IMR-90 (cell line): ENCODE measurements at regions not wholly inside any gene's neighbourhood (a gene's known extent, or its start where the extent isn't known, plus 50 kb on each side); places are given as distances from the start of the nearest gene placed in this dataset.

Experiments used
- ATAC-seq: fragments of 200-7000 bp; cut with Tn5 transposase; 2 replicates; pipeline ENCODE4 v1.9.1; 2020; ENCODE audit warnings: low read depth, mild to moderate bottlenecking, moderate library complexity
- BruUV-seq: library from RNA; stranded (reverse); fragments of 400-500 nt; replicated peaks from 2 replicates; lab custom pipeline; 2021; lab: Mats Ljungman, UMichigan
- CTCF ChIA-PET: fragments of 300-600 bp; formaldehyde crosslinking; extraction: SDS; loops from one replicate; lab custom pipeline; 2021; ENCODE audit warnings: antibody characterized with exemption; lab: Yijun Ruan, JAX
- POLR2A ChIA-PET: fragments of 300-600 bp; sonication (Branson Sonifier 250); formaldehyde crosslinking; loops from one replicate; lab custom pipeline; 2022; ENCODE audit warnings: antibody characterized with exemption; ENCODE audit not compliant: unreplicated experiment; lab: Charles Lee
- DNase-seq: peaks from one replicate; pipeline ENCODE4 v3.0.0; 2013
- H2AFZ ChIP-seq: replicated peaks from 2 replicates; pipeline ENCODE3; 2013; ENCODE audit warnings: low read length, mild to moderate bottlenecking; ENCODE audit not compliant: poor library complexity
- H2AK5ac ChIP-seq: 2 replicates; pipeline ENCODE4 v1.6.1; 2013; ENCODE audit warnings: low read depth, low read length, inconsistent platforms
- H2AK9ac ChIP-seq: replicated peaks from 2 replicates; pipeline ENCODE3; 2013; ENCODE audit warnings: mild to moderate bottlenecking, low read depth, low read length, moderate library complexity; ENCODE audit not compliant: poor library complexity
- H2BK120ac ChIP-seq: 2 replicates; pipeline ENCODE4 v1.6.1; 2013; ENCODE audit warnings: low read depth, low read length, inconsistent platforms
- H2BK15ac ChIP-seq: 3 replicates; pipeline ENCODE4 v1.6.1; 2013; ENCODE audit warnings: low read depth, low read length, inconsistent platforms
- H2BK20ac ChIP-seq: 2 replicates; pipeline ENCODE4 v1.6.1; 2013; ENCODE audit warnings: low read depth, mild to moderate bottlenecking, inconsistent platforms, low read length, moderate library complexity
- H2BK5ac ChIP-seq: 2 replicates; pipeline ENCODE4 v1.6.1; 2013; ENCODE audit warnings: mild to moderate bottlenecking, low read depth, low read length, inconsistent platforms; ENCODE audit not compliant: poor library complexity, severe bottlenecking
- H3K14ac ChIP-seq: replicated peaks from 2 replicates; pipeline ENCODE4 v1.6.1; 2013; ENCODE audit warnings: low read depth, low read length, inconsistent platforms
- H3K18ac ChIP-seq: 2 replicates; pipeline ENCODE4 v1.6.1; 2013; ENCODE audit warnings: low read depth, low read length, control low read depth
- H3K23ac ChIP-seq: 2 replicates; pipeline ENCODE4 v1.6.1; 2013; ENCODE audit warnings: low read depth, low read length, inconsistent platforms
- H3K27ac ChIP-seq: 2 replicates; pipeline ENCODE4 v1.5.1; 2013; ENCODE audit warnings: mild to moderate bottlenecking, control low read depth, low read length; ENCODE audit not compliant: insufficient read depth
- H3K27me3 ChIP-seq: 2 replicates; pipeline ENCODE4 v1.6.1; 2013; ENCODE audit warnings: low read length; ENCODE audit not compliant: control insufficient read depth, insufficient read depth
- H3K36me3 ChIP-seq: 2 replicates; pipeline ENCODE4 v1.6.1; 2013; ENCODE audit warnings: low read length, mixed read lengths; ENCODE audit not compliant: control insufficient read depth, insufficient read depth
- H3K4ac ChIP-seq: 2 replicates; pipeline ENCODE4 v1.6.1; 2013; ENCODE audit warnings: low read depth, low read length, inconsistent platforms
- H3K4me1 ChIP-seq: 2 replicates; pipeline ENCODE4 v1.6.1; 2013; ENCODE audit warnings: low read length, mixed read lengths; ENCODE audit not compliant: control insufficient read depth, insufficient read depth
- H3K4me2 ChIP-seq: 2 replicates; pipeline ENCODE4 v1.6.1; 2013; ENCODE audit warnings: low read depth, mild to moderate bottlenecking, control low read depth, low read length, moderate library complexity
- H3K4me3 ChIP-seq: 2 replicates; pipeline ENCODE4 v1.5.1; 2013; ENCODE audit warnings: low read depth, mild to moderate bottlenecking, control low read depth, low read length, moderate library complexity; ENCODE audit not compliant: insufficient read depth
- H3K56ac ChIP-seq: 2 replicates; pipeline ENCODE4 v1.6.1; 2013; ENCODE audit warnings: low read length, inconsistent platforms; ENCODE audit not compliant: insufficient read depth; ENCODE audit errors: extremely low read depth
- H3K79me1 ChIP-seq, 2 experiments: 2 replicates each; pipeline ENCODE4 v1.6.1; 2013; ENCODE audit warnings: low read length in 2 of 2, inconsistent platforms in 1 of 2, low read depth in 1 of 2
- H3K9ac ChIP-seq: 2 replicates; pipeline ENCODE4 v1.6.1; 2013; ENCODE audit warnings: low read depth, low read length, control low read depth
- H3K9me1 ChIP-seq: 2 replicates; pipeline ENCODE4 v1.6.1; 2013; ENCODE audit warnings: low read length, inconsistent platforms; ENCODE audit not compliant: insufficient read depth
- H3K9me3 ChIP-seq: 2 replicates; pipeline ENCODE4 v1.6.1; 2013; ENCODE audit warnings: low read length; ENCODE audit not compliant: control insufficient read depth, insufficient read depth
- H4K20me1 ChIP-seq: 2 replicates; pipeline ENCODE4 v1.6.1; 2013; ENCODE audit warnings: low read length, inconsistent platforms; ENCODE audit not compliant: insufficient read depth
- H4K5ac ChIP-seq: 2 replicates; pipeline ENCODE4 v1.6.1; 2013; ENCODE audit warnings: mild to moderate bottlenecking, low read depth, low read length, control low read depth
- H4K8ac ChIP-seq, 2 experiments: 2 replicates each; pipeline ENCODE4 v1.6.1; 2013; ENCODE audit warnings: low read depth in 2 of 2, low read length in 2 of 2, control low read depth in 1 of 2, inconsistent platforms in 1 of 2
- H4K91ac ChIP-seq: 2 replicates; pipeline ENCODE4 v1.6.1; 2013; ENCODE audit warnings: low read depth, low read length, inconsistent platforms; ENCODE audit not compliant: insufficient read depth
- BHLHE40 ChIP-seq: fragments of 150-350 bp; IDR thresholded peaks from 2 replicates; pipeline ENCODE4 v1.6.1; 2016; ENCODE audit warnings: mild to moderate bottlenecking, low read depth, low read length
- CEBPB ChIP-seq: IDR thresholded peaks from 2 replicates; pipeline ENCODE4 v1.6.1; 2012; ENCODE audit warnings: low read depth, low read length, improper control_type of control experiment
- CHD1 ChIP-seq: IDR thresholded peaks from 2 replicates; pipeline ENCODE4 v1.6.1; 2012; ENCODE audit warnings: low read depth, low read length, improper control_type of control experiment
- CTCF ChIP-seq: conservative IDR thresholded peaks from 2 replicates; pipeline ENCODE4 v1.5.1; 2012; ENCODE audit warnings: mild to moderate bottlenecking, low read depth, low read length, improper control_type of control experiment
- ELK1 ChIP-seq: fragments of 150-350 bp; IDR thresholded peaks from 2 replicates; pipeline ENCODE4 v1.6.1; 2016; ENCODE audit warnings: low read depth, mild to moderate bottlenecking, low read length, moderate library complexity, borderline replicate concordance
- FOS ChIP-seq: fragments of 150-350 bp; IDR thresholded peaks from 2 replicates; pipeline ENCODE4 v1.6.1; 2016; ENCODE audit warnings: low read depth, low read length
- MAFK ChIP-seq: IDR thresholded peaks from 2 replicates; pipeline ENCODE4 v1.6.1; 2012; ENCODE audit warnings: low read depth, low read length, improper control_type of control experiment
- MAZ ChIP-seq: IDR thresholded peaks from 2 replicates; pipeline ENCODE4 v1.6.1; 2012; ENCODE audit warnings: low read depth, mild to moderate bottlenecking, low read length, improper control_type of control experiment, moderate library complexity, borderline replicate concordance
- MXI1 ChIP-seq: IDR thresholded peaks from 2 replicates; pipeline ENCODE4 v1.6.1; 2012; ENCODE audit warnings: low read depth, mild to moderate bottlenecking, low read length, moderate library complexity, borderline replicate concordance
- NFE2L2 ChIP-seq: fragments of 150-350 bp; IDR thresholded peaks from 2 replicates; pipeline ENCODE4 v1.6.1; 2016; ENCODE audit warnings: low read depth, mild to moderate bottlenecking, low read length
- POLR2A ChIP-seq: IDR thresholded peaks from 2 replicates; pipeline ENCODE4 v1.6.1; 2012; ENCODE audit warnings: mild to moderate bottlenecking, low read depth, low read length
- RAD21 ChIP-seq: IDR thresholded peaks from 2 replicates; pipeline ENCODE4 v1.6.1; 2012; ENCODE audit warnings: low read length, improper control_type of control experiment
- RCOR1 ChIP-seq: IDR thresholded peaks from 2 replicates; pipeline ENCODE4 v1.6.1; 2012; ENCODE audit warnings: mild to moderate bottlenecking, low read length, improper control_type of control experiment; ENCODE audit not compliant: insufficient replicate concordance
- RFX5 ChIP-seq: IDR thresholded peaks from 2 replicates; pipeline ENCODE4 v1.8.0; 2012; ENCODE audit warnings: low read depth, mild to moderate bottlenecking, low read length, moderate library complexity
- SMC3 ChIP-seq: fragments of 150-350 bp; IDR thresholded peaks from 2 replicates; pipeline ENCODE4 v1.6.1; 2016; ENCODE audit warnings: low read depth, mild to moderate bottlenecking, antibody characterized with exemption, low read length, moderate library complexity
- USF2 ChIP-seq: fragments of 150-350 bp; IDR thresholded peaks from 2 replicates; pipeline ENCODE4 v1.6.1; 2017; ENCODE audit warnings: mild to moderate bottlenecking, antibody characterized with exemption, low read length, low read depth
- WGBS, 2 experiments: methylation state at CpG; one replicate each; pipeline versions ENCODE4 v1.1.5 to v1.1.7; 2013; ENCODE audit warnings: missing lambda C conversion rate in 2 of 2; ENCODE audit not compliant: insufficient read length in 1 of 2; ENCODE audit errors: extremely low coverage in 2 of 2; 5-methylcytosine and 5-hydroxymethylcytosine counted together
- dilution Hi-C: fragments of 300-500 bp; cut with HindIII; formaldehyde crosslinking; loops from one replicate; pipeline ENCODE4 v1.14.3; 2018; ENCODE audit warnings: low sequenced_read_pairs; ENCODE audit not compliant: unreplicated experiment
- in situ Hi-C: fragments of 300-500 bp; cut with MboI; formaldehyde crosslinking; loops from 3 replicates; pipeline ENCODE4 v1.14.3; 2019; ENCODE audit warnings: low sequenced_read_pairs, inconsistent platforms, mixed read lengths
- intact Hi-C: fragments of 100-400 bp; cut with micrococcal nuclease; formaldehyde crosslinking; loops from 2 replicates; pipeline ENCODE4 v1.10.0; 2022

GRCh38 chr2:138928374-138929021 is 148.3 kb upstream of the NXPH2 start:
- no peak overlapping the region for H2AFZ ChIP-seq
- ChIA-PET POLR2A (no interaction called here), CTCF (no interaction called here)
- H2AK9ac ChIP-seq: no peak overlapping the region
- no peaks in the 10 kb centered on the region for H3K9me1 ChIP-seq
- dilution Hi-C loops: no loop called here
- H2AK5ac ChIP-seq: no peak overlapping the region
- 17% methylated on average over 1 of the region's 1 CpG; no CpG with 5 or more reads in 1 of the 2 experiments for WGBS, 2 experiments
- H3K27me3 ChIP-seq: no peaks in the 10 kb centered on the region
- H3K4ac ChIP-seq: no peak overlapping the region
- no peak overlapping the region for H3K4me2 ChIP-seq
- intact Hi-C loops: no loop called here
- no peak overlapping the region for H4K8ac ChIP-seq
- no peak overlapping the region for H3K4me3 ChIP-seq
- H2BK20ac ChIP-seq: no peak overlapping the region
- H3K27ac ChIP-seq: no peak overlapping the region
- H3K9ac ChIP-seq: no peak overlapping the region
- H3K9me3 ChIP-seq: peaks cover 14% of the 10 kb centered on the region
- no peaks in the 10 kb centered on the region for H4K20me1 ChIP-seq
- TF ChIP-seq CTCF: no peak
- TF ChIP-seq MXI1: no peak
- TF ChIP-seq SMC3: no peak
- TF ChIP-seq USF2: no peak
- TF ChIP-seq RCOR1: no peak
- no peak for TF ChIP-seq MAZ
- TF ChIP-seq RFX5: no peak
- no peak for TF ChIP-seq RAD21
- no peak for TF ChIP-seq ELK1
- no peak for TF ChIP-seq MAFK
- TF ChIP-seq NFE2L2: no peak
- TF ChIP-seq CEBPB: no peak
- no peak for TF ChIP-seq BHLHE40
- TF ChIP-seq POLR2A: no peak
- no peak for TF ChIP-seq CHD1
- TF ChIP-seq FOS: no peak
- H3K4me1 ChIP-seq: no peaks in the 10 kb centered on the region
- BruUV-seq: no TSS peak
- no peak overlapping the region for H2BK15ac ChIP-seq
- DNase-seq: no peak
- no peak overlapping the region for H3K18ac ChIP-seq
- no peaks in the 10 kb centered on the region for H3K36me3 ChIP-seq
- no peak overlapping the region for H3K23ac ChIP-seq
- H3K79me1 ChIP-seq: no peaks in the 10 kb centered on the region
- ATAC-seq: no peak
- H4K5ac ChIP-seq: no peak overlapping the region
- H3K56ac ChIP-seq: no peak overlapping the region
- no peak overlapping the region for H4K91ac ChIP-seq
- H2BK5ac ChIP-seq: no peak overlapping the region
- in situ Hi-C loops: no loop called here
- H2BK120ac ChIP-seq: no peak overlapping the region
- no peak overlapping the region for H3K14ac ChIP-seq
